ENCODE measurements at regions not wholly inside any gene's neighbourhood (a gene's known extent, or its start where the extent isn't known, plus 50 kb on each side); places are given as distances from the start of the nearest gene placed in this dataset.

DNA sequence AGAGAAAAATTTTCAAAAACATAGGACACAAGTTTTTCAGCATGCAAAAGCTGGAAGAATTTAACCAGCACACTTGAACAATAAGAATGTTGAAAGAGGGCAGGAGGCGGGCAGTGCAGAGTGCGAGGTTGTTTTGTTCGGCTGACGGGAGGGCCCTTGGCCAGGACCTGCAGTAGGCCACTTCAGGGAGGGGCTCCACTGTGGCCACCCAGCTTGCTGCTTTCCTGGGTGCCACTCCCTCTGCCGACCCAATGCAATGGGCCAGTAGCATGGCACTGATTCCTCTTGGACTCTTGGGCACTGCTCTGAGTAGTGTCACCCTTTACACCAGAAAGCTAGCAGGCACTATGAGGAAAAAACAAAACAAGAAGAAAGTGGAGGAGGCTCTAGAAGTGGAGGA, 92.9 kb downstream of the SNRPE start:
- TF ChIP-seq POLR2A (IDR thresholded peaks at IDR 0.05), result no peak
- no peak for TF ChIP-seq POLR2AphosphoS5 (IDR thresholded peaks at IDR 0.05)
- TF ChIP-seq, protein P1, sequence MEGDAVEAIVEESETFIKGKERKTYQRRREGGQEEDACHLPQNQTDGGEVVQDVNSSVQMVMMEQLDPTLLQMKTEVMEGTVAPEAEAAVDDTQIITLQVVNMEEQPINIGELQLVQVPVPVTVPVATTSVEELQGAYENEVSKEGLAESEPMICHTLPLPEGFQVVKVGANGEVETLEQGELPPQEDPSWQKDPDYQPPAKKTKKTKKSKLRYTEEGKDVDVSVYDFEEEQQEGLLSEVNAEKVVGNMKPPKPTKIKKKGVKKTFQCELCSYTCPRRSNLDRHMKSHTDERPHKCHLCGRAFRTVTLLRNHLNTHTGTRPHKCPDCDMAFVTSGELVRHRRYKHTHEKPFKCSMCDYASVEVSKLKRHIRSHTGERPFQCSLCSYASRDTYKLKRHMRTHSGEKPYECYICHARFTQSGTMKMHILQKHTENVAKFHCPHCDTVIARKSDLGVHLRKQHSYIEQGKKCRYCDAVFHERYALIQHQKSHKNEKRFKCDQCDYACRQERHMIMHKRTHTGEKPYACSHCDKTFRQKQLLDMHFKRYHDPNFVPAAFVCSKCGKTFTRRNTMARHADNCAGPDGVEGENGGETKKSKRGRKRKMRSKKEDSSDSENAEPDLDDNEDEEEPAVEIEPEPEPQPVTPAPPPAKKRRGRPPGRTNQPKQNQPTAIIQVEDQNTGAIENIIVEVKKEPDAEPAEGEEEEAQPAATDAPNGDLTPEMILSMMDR (IDR thresholded peaks at IDR 0.05), result no peak
- no peak for TF ChIP-seq EP300 (IDR thresholded peaks at IDR 0.05)

All from gastroesophageal sphincter (tissue), 3 donors.